IPS-20b (cell line): ENCODE measurements at regions not wholly inside any gene's neighbourhood (a gene's known extent, or its start where the extent isn't known, plus 50 kb on each side); places are given as distances from the start of the nearest gene placed in this dataset.

Source experiments
- H3K27ac ChIP-seq: one replicate; pipeline ENCODE4 v1.5.1; 2013; ENCODE audit warnings: low read length
- H3K27me3 ChIP-seq: 2 replicates; pipeline ENCODE4 v1.6.1; 2013; ENCODE audit warnings: mild to moderate bottlenecking, low read length, inconsistent platforms; ENCODE audit not compliant: insufficient read depth
- H3K36me3 ChIP-seq: 2 replicates; pipeline ENCODE4 v1.6.1; 2013; ENCODE audit warnings: low read depth, mild to moderate bottlenecking, inconsistent platforms, low read length, moderate library complexity; ENCODE audit not compliant: insufficient read depth
- H3K4me1 ChIP-seq: 2 replicates; pipeline ENCODE4 v1.6.1; 2013; ENCODE audit warnings: mild to moderate bottlenecking, control low read depth, inconsistent platforms, low read length, moderate library complexity; ENCODE audit not compliant: insufficient read depth
- H3K4me3 ChIP-seq: 2 replicates; pipeline ENCODE4 v1.5.1; 2013; ENCODE audit warnings: mild to moderate bottlenecking, low read length, inconsistent platforms
- H3K9ac ChIP-seq: 2 replicates; pipeline ENCODE4 v1.6.1; 2013; ENCODE audit warnings: low read depth, mild to moderate bottlenecking, inconsistent platforms, low read length, moderate library complexity
- H3K9me3 ChIP-seq: 2 replicates; pipeline ENCODE4 v1.6.1; 2013; ENCODE audit warnings: mild to moderate bottlenecking, low read depth, low read length, inconsistent platforms; ENCODE audit not compliant: insufficient read depth

DNA sequence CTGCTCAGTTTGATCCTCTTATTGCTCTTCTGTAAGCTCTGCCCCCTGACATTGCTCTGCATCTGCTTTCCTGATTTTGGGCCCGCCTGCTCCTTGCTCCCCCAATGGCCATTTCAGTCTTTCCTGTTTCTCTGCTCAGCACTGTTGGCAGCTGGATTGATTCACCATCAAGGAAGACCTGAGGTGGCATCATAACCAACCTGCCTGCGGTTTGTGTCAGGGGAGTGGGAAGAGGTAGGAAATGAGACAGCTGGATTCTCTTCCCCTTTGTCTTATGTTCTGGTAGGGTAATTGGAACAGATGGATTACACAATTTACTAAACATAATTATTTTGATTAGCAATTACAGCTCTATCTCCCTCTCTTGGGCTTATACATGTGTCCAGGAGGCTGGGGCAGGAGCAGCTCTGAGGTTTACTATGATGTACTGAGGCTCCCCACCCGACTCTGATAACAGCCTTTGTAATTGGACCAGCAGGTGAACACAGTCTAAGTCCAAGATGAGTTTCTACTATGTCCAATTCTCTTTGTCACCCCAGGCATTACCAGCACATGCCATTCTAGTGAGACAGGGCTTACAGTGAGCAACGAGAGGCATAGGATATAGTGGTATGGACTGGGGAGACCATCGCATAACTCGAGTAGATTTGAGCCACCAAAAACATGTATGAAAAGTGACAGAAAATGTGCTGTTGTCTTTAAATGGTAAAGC is 151.8 kb upstream of the MMADHC start:
- Histone ChIP-seq H3K9me3 (peaks cover 9% of the 10 kb centered on the region; the same call in 1 of the 2 replicates), H3K4me3 (no peak overlapping the region), H3K27ac (no peak overlapping the region), H3K27me3 (no peaks in the 10 kb centered on the region), H3K36me3 (no peaks in the 10 kb centered on the region), H3K9ac (no peak overlapping the region), H3K4me1 (peaks cover 5% of the 10 kb centered on the region; the same call in 1 of the 2 replicates)

DNA sequence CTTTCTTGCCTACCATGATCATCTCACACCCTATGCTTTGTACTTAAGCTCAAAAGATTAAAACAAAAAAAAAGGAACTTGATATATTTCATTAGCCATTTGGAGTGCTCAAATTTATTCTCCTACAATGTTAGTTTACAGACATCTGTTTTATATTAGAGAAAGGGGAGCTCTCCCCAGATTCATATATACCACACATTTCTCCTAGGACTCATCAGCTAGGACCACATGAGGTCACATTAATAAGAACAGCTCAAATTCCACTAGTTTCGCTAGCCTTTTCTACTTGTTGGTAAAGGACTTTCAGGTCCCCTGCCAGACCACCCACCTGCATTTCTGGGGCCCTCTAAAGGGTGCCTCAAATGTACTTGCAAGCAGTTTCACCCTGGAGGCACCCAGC is 151.2 kb upstream of the MMADHC start:
- Histone ChIP-seq H3K36me3 (no peaks in the 10 kb centered on the region), H3K4me1 (peaks cover 11% of the 10 kb centered on the region; the same call in 1 of the 2 replicates), H3K9me3 (peaks cover 9% of the 10 kb centered on the region; the same call in 1 of the 2 replicates), H3K9ac (no peak overlapping the region), H3K27ac (no peak overlapping the region), H3K4me3 (no peak overlapping the region), H3K27me3 (no peaks in the 10 kb centered on the region)

DNA sequence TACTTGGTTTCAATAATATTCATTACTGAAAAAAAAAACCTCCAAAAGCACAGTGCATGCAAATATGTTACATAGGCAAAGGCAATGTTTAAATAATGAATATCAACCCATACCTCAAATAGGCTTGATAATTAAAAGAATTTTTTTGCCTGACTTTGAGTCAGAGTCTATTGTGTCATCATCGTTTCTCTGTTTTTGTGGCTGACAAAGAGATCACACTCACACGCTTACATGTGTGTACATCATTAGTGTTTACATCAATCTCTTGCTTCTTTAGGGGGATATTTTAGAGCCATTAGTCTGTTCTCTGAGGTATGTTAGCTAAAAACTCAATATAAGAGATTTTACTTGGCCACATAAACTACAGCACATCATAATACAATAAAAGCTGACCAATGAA is 150.3 kb upstream of the MMADHC start:
- Histone ChIP-seq H3K36me3 (no peaks in the 10 kb centered on the region), H3K27ac (no peak overlapping the region), H3K4me3 (no peak overlapping the region), H3K9ac (no peak overlapping the region), H3K9me3 (peaks cover 9% of the 10 kb centered on the region; the same call in 1 of the 2 replicates), H3K27me3 (no peaks in the 10 kb centered on the region), H3K4me1 (peaks cover 8% of the 10 kb centered on the region; the same call in 1 of the 2 replicates)

DNA sequence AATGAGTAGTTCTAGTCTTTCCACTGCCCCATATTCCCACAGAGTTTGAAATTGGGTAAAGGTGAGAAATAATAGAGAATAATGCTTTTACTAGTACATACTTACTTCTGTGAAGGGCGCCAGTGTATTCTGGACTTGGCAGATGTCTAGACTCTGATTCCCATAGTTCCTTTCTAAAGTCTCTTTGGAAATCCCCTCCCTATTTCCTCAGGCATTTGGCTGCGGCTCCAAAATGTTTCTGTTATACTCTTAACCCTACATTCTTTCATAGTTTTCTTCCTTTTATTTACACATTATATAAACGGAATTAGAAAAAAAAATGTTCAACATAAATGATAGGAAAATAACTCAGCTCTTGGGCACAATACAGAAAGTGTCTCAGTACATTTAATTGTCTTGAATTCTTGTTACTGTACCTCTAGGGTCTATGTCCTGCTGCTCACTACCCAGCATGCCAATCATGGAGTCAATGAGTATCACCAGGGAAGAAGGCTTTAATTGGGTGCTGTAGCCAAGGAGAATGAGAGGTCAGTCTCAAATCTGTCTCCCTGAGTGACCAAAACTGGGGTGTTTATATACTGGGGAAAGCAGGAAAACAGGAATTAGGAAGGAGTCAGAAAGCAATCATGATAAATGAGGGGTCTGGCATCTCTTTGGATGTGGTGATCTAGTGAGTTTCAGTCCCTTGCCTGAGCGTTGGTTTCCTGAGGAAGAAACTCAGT is 147.8 kb upstream of the MMADHC start:
- peaks cover 11% of the 10 kb centered on the region; the same call in 1 of the 2 replicates for H3K4me1 ChIP-seq
- H3K9me3 ChIP-seq = peaks cover 9% of the 10 kb centered on the region; the same call in 1 of the 2 replicates
- H3K27ac ChIP-seq = no peak overlapping the region
- no peak overlapping the region for H3K9ac ChIP-seq
- no peaks in the 10 kb centered on the region for H3K27me3 ChIP-seq
- no peak overlapping the region for H3K4me3 ChIP-seq
- H3K36me3 ChIP-seq = no peaks in the 10 kb centered on the region

DNA sequence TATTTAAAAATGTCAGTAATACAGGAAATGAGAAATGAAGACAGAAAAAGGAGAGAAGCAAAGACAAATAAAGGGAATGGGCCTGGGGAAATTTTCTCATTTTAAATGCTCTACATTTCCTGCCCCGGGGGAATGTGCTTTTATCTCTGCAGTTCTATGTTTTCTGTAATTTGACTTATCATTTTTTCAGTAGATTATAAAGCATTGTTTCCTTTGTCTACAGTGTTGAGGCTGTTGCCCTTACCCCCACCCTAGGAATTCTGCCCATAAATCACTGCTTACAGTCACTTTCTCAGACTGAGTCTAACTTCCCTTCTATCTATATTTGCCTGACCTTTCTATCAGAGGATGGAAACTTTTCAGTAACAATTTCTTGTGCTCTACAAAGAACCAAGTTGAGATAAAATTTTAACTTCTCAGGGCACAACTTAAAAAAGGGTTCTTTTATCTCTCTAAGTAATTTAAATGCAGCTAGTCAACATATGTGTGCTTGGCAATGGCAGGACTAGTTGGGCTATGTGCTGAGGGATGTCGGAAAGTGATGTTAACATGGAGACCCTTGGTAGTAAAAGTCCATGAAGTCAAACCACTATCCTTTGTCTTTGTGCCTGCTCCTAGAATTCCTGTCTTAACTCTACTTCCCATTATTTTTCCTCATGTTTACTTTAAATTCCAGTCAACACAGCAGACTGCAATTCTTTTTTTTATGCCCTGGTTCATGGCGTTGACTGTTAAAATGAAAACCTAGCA is 146.5 kb upstream of the MMADHC start:
- Histone ChIP-seq H3K27me3 (no peaks in the 10 kb centered on the region), H3K36me3 (no peaks in the 10 kb centered on the region), H3K9me3 (peaks cover 9% of the 10 kb centered on the region; the same call in 1 of the 2 replicates), H3K4me1 (peaks cover 11% of the 10 kb centered on the region; the same call in 1 of the 2 replicates), H3K4me3 (no peak overlapping the region), H3K27ac (no peak overlapping the region), H3K9ac (no peak overlapping the region)

DNA sequence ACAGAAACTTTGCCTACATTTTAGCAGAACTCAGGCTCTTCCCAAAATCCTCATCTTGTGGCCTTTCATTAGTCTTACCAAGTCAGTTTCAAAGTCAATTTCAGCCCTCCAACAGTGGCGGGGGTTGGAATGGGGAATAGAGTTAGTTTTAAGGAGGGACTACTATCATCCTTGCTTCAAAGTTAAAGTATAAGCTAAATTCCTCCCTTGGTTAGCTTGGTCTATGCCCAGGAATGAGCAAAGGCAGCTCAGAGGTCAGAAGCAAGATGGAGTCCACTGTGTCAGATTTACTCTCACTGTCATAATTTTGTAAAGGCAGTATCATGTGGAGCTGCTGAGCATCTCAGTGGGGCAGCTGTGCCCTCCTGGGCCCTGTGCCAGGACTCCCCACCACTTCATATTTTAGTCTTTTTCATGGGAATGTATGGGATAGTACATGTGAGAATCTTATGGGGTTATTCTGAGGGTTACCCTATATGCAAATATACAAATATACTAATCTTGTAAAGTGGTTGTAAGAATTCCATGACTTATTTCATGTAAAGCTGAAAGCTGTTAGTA is 145.2 kb upstream of the MMADHC start:
- Histone ChIP-seq H3K4me1 (peaks cover 11% of the 10 kb centered on the region; the same call in 1 of the 2 replicates), H3K27ac (no peak overlapping the region), H3K9me3 (peaks cover 9% of the 10 kb centered on the region; the same call in 1 of the 2 replicates), H3K27me3 (no peaks in the 10 kb centered on the region), H3K9ac (no peak overlapping the region), H3K36me3 (no peaks in the 10 kb centered on the region), H3K4me3 (no peak overlapping the region)

DNA sequence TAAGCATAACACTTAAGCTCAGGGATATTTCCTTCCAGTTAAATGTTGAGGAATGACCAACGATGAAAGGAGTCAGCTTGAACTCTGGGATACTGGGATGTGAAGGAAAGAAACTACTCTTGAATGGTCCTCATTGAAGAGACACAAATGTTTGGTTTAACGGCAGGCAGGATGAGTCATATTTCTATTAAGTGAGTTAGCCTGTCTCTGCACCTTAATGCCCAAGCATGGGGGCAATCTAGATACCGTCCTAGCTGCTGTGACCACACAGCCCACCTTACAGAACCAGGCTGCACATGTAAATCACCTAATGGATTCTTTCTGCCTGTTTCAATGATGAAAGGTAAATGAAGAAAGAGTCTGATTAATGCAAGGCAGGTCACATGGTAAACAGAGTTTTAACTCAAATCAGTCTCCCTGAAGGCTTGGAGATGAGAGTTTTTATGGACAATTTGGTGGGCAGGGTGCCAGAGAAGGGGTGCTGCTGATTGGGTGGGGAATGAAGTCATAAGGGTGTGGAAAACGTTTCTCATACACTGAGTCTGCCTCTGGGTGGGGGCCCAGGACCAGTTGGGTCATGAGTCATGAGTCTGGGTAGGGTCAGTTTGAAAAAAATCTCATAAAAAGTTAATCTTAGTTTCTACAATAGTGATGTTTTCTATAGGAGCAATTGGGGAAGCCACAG is 144.6 kb upstream of the MMADHC start:
- Histone ChIP-seq H3K27me3 (no peaks in the 10 kb centered on the region), H3K36me3 (no peaks in the 10 kb centered on the region), H3K9ac (no peak overlapping the region), H3K9me3 (peaks cover 9% of the 10 kb centered on the region; the same call in 1 of the 2 replicates), H3K4me3 (no peak overlapping the region), H3K4me1 (peaks cover 11% of the 10 kb centered on the region; the same call in 1 of the 2 replicates), H3K27ac (no peak overlapping the region)

DNA sequence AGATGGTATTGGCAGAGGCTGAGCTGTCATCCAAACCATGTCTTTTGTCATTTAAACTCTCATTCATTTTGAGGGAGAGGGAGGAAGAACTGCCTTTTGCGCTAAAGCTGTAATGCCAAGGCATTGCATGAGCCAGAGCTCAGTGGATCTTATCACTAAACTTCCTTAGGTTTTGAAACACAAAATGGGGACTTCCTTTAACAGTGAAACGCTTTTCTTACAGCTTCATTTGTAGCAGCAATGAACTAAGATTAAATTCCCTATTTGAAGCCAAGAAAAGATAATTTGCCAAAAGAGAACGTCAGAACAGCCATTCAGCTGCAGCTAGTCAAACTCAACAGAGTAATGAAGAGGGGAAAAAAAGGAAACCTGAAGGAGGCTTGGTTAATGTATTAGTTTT is 143.5 kb upstream of the MMADHC start:
- Histone ChIP-seq H3K36me3 (no peaks in the 10 kb centered on the region), H3K27ac (no peak overlapping the region), H3K4me3 (no peak overlapping the region), H3K9ac (no peak overlapping the region), H3K4me1 (peaks cover 11% of the 10 kb centered on the region; the same call in 1 of the 2 replicates), H3K9me3 (peaks cover 7% of the 10 kb centered on the region; the same call in 1 of the 2 replicates), H3K27me3 (no peaks in the 10 kb centered on the region)

DNA sequence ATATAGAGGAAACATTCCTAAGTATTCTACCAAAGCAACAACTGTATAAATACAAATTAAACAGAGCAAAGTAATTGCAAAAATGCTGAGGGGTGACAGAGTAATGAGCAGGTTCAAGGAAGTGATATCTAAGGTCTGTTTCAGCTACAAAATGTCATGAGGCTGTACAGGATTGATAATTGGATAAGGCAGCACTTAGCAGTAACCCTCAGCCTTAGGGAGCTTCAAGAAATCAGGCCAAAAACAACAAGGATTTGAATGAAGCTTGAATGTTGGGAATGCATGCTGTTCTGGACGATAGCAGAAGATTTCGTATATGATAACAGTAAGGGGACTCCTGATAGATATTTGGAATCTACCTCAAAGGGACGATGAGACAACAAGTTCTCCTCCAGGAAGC is 142.0 kb upstream of the MMADHC start:
- Histone ChIP-seq H3K9me3 (no peaks in the 10 kb centered on the region), H3K36me3 (no peaks in the 10 kb centered on the region), H3K27me3 (no peaks in the 10 kb centered on the region), H3K27ac (no peak overlapping the region), H3K9ac (no peak overlapping the region), H3K4me3 (no peak overlapping the region), H3K4me1 (peaks cover 11% of the 10 kb centered on the region; the same call in 1 of the 2 replicates)

DNA sequence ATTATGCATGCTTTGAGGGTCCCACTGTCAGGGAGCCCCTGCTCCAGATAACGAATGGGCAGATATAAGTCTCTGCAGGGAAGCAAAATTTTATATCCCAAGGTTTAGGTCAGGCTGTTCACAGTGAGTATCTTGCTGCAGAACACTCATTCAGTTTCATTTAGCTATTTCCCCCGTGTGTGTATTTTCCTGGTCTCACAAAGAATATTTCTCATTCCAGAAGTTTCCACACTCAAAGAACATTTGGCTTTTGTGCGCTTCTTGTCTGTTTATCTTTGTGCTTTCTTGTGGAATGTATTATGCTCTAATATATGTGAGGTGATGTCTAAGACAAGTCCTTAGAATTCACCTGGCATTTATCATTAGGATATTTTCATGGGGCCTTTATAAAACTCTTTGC is 140.4 kb upstream of the MMADHC start:
- no peaks in the 10 kb centered on the region for H3K9me3 ChIP-seq

DNA sequence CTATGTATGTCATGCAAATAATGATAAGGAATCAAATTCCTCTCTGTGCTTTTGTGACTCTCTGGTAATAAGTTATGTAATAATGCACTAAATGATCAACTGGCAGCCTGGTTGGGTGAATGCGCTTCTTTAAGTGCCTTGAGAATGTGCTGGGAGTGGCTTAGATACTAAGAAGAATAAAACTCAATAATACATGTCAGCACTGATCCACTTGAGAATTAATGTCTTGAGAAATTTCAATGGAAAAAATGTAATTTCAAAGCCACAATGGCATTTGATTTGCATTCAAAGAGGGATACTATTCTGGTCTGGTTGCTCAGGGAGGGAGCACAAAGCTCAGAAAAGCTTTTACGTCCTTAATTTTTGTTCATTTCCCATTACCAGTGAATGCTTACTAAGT is 137.7 kb upstream of the MMADHC start:
- H3K4me3 ChIP-seq = no peak overlapping the region
- H3K36me3 ChIP-seq = no peaks in the 10 kb centered on the region
- H3K27ac ChIP-seq = no peak overlapping the region
- no peaks in the 10 kb centered on the region for H3K9me3 ChIP-seq
- H3K9ac ChIP-seq = no peak overlapping the region
- H3K4me1 ChIP-seq = no peaks in the 10 kb centered on the region
- H3K27me3 ChIP-seq = no peaks in the 10 kb centered on the region

More for the DNA sequence above, 140.4 kb upstream of the MMADHC start:
- no peak overlapping the region for H3K9ac ChIP-seq
- H3K4me1 ChIP-seq = 0 out of 2 replicates have a peak, but pooled peaks cover 3% of the 10 kb centered on the region
- H3K27ac ChIP-seq = no peak overlapping the region
- H3K27me3 ChIP-seq = no peaks in the 10 kb centered on the region
- H3K4me3 ChIP-seq = no peak overlapping the region
- no peaks in the 10 kb centered on the region for H3K36me3 ChIP-seq
